ENCODE measurements at regions not wholly inside any gene's neighbourhood (a gene's known extent, or its start where the extent isn't known, plus 50 kb on each side); places are given as distances from the start of the nearest gene placed in this dataset.

DNA sequence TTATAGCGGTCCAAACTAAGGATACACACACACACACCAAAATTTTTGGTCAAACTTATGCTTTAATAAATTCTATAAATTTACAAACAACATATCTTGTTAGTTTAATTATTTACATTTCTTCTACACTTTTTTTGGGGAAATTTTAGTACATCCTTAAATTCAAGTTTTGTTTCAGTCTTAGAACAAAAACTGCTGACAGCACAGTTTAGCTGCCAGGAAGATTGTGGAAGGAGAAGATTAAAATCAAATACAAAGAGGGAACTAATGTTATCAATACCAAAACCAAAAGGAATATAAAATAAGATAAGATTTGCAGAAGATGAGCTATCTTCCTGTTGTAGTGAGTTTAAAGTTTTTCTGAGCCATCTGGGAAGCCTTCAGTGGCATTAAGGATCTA lies 368.8 kb downstream of the AASDHPPT start:
- TF ChIP-seq, protein P1, sequence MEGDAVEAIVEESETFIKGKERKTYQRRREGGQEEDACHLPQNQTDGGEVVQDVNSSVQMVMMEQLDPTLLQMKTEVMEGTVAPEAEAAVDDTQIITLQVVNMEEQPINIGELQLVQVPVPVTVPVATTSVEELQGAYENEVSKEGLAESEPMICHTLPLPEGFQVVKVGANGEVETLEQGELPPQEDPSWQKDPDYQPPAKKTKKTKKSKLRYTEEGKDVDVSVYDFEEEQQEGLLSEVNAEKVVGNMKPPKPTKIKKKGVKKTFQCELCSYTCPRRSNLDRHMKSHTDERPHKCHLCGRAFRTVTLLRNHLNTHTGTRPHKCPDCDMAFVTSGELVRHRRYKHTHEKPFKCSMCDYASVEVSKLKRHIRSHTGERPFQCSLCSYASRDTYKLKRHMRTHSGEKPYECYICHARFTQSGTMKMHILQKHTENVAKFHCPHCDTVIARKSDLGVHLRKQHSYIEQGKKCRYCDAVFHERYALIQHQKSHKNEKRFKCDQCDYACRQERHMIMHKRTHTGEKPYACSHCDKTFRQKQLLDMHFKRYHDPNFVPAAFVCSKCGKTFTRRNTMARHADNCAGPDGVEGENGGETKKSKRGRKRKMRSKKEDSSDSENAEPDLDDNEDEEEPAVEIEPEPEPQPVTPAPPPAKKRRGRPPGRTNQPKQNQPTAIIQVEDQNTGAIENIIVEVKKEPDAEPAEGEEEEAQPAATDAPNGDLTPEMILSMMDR (IDR thresholded peaks at IDR 0.05 in 4 of 5, conservative IDR thresholded peaks at IDR 0.05 in 1 of 5): no peak
- TF ChIP-seq POLR2A (IDR thresholded peaks at IDR 0.05): no peak
